GM21423 (cell line): ENCODE measurements at regions not wholly inside any gene's neighbourhood (a gene's known extent, or its start where the extent isn't known, plus 50 kb on each side); places are given as distances from the start of the nearest gene placed in this dataset.

Source experiments
- ATAC-seq: cut with Tn5 transposase; IDR thresholded peaks from one replicate; pipeline ENCODE4 v1.9.1; 2021; ENCODE audit warnings: mild to moderate bottlenecking, moderate library complexity; ENCODE audit not compliant: unreplicated experiment

DNA sequence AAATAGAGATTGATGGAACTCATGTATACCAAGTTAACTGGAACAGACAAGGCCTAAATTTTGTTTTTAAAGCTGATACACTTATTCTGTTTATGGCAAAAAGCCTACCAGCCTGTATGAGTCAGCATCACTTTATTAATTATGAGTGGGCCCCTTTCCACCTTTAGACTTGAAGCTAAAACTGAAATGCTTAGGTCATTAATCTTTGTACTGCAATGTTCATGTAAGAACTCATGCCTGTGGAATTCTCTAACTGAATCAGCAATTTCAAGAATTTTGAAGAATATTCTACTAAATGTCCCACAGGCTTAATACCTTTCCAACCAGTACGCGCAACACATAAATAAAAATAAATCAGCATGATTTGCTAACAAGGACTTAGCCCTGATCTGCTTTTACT lies 140.2 kb upstream of the PHACTR1 start:
- ATAC-seq: no peak

DNA sequence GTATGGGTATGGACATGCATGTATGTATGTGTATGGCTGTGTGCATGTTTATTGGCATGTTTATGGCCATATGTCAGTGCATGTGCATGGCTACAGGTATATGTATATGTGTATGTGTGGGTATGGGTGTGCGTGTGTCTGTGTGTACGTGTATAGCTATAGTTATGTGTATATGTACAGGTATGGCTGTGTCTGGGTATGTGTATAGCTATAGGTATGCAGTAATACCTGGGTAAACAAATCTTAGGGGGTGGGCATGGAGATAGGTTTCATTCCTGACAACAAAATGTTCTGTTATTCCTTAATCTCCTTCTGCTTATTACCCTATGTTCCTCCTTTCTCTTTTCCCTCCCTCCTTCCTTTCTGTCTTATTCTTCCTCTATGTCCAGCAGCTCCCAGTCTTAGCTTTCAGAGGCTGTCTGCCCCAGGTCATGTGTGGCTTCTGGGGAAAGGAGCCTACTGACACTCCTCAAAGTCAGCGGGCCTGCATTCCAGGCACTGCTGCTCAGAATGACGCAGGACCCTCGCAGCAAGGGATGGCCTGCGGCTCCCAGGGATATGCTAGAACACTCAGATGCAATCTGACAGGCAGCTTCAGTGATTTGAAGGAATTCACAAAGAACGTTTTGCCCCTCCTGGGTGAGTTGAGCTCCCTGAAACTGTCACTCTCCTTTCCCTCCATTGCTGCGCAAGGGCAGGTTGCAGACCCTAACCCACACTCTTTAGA lies 139.3 kb upstream of the PHACTR1 start:
- no peak for ATAC-seq

DNA sequence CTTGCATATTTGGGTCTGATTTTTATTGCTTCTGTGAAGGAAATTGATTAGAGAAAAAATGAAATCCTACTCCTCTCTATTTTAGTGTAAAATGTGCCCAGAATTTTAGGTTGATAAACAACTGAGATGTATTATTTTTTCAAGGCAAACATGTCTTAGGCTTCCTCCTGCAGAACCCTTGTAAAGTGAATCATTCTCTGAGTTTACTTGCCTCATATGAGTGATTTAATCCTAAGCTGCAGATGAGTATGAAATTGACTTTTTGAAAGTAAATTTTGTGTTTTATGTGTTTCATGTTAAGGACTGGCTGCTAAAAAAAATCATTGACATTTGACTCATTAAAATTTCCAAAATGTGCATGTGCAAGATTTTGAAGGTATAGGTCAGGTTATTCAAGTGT lies 138.5 kb upstream of the PHACTR1 start:
- no peak for ATAC-seq

DNA sequence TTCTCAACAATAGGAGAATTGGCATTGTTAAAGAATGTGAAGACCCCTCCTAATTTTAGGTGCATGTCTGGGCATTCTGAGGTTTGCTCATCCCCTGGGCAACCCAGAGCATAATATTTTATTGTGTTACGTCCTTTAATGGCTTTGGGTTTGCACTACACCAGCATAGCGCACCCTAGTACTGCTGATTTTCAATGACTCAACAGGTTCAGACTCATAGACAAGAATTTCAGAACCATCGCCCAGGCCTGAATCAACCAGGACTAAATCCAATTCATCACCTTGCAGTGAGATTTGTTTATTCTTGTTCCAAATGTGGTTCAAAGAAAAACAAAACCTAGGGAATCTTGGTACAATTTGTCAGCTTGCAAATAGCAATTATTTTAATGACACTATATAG lies 137.8 kb upstream of the PHACTR1 start:
- ATAC-seq: no peak

DNA sequence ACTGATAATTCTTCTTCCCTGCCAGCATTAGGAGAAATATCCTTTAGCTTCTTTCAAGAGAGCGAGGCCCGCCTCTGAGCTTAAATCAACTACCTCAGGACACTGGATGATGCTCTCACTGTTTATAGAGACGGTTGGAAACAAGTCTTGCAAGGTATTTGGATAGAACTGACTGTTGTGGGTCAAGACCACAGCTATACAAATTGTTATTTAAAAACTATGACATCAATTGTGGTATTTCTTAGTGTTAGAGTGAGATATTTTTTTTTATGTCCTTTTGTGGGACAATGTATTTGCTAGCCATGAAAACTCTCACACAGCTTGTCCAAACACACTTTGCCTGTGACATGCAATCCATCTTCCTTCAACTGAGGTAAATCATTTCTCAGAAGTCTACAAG lies 136.3 kb upstream of the PHACTR1 start:
- no peak for ATAC-seq

DNA sequence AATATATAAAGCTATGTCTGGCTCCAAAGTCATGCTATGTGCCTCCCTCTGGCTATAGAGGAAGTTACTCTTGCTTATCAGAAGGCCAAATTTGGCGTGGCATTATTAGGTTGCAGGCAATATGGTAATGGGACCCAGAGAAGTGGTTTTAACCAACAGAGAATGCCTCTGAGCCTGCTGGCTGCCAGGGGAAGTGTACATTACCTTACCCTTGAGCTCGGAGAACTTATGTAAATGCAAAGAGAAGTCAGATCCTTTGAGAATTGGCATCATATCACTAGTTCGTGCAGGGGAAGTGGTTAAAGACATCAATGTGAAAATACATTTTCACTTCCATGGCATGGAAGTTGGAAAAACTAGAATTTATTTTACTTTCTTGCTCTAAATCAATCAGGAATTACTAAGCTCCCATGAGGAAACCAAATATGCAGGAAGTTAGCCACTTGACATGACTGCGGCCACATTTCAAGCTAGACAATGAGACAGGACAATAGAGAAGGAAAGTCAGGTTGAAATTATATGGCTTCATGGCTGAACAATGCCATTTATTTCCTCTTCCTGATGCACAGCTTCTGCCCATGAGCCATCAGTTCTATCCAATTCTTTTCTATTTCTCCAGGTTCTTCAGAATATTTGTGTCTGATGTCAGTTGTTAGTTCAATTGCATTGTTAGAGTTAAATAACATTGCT lies 134.0 kb upstream of the PHACTR1 start:
- ATAC-seq: no peak

DNA sequence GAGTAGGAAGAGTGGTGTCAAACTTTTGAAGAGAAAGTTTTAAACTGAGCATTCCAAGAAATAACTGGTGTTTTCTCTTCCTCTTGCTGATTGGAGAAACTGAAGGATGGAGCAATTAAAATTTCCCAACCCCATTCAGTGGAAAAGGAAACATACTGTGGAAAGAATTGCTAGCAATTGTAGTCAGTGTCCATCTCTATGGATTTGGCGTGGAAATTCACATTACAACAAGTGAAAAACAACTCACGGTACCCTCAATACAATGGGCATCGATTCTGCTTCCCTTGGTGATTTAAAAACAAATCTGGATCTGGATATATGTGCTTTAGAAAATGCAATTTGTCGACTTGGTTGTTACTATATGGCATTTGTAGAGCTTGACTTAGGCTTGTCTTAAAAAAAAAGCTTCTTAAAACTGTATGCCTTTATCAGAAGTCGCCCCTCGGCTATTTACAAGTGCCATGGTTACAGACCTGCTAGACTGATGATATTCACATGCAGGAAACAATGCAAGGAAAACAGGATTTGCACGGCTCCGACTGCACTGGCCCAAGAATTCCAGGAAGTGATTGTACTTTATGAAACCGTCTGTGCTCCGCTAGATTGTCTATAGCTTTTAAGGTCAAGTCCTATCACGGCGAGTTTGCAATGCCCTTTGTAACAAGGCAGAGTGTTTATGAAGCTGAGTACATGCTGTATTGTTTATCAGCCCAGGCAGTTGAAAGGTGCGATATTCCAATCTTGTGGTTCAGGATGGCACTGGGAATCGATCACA lies 131.7 kb upstream of the PHACTR1 start:
- ATAC-seq: no peak

DNA sequence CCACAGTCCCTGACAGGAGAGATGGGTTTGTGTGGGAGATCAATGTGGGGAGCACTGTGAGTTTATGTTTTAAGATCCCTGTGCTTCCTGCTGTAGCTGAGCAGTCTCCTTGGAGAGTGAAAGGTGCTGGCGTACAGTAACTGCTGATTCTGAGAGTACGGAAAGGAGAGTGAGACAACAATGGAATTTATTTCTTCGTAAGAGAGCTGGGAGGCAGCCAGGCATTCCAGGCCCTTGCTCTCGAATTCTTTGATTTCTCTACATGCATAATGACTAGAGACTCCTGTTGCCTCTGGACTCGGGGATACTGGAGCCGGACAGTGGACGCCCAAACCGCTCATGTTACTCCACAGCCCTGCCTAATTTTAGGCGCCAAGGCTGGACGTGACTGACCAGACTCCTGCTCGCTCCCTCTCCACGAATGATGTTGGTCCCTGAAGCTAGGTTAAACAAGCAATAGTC lies 131.0 kb upstream of the PHACTR1 start:
- ATAC-seq: no peak

DNA sequence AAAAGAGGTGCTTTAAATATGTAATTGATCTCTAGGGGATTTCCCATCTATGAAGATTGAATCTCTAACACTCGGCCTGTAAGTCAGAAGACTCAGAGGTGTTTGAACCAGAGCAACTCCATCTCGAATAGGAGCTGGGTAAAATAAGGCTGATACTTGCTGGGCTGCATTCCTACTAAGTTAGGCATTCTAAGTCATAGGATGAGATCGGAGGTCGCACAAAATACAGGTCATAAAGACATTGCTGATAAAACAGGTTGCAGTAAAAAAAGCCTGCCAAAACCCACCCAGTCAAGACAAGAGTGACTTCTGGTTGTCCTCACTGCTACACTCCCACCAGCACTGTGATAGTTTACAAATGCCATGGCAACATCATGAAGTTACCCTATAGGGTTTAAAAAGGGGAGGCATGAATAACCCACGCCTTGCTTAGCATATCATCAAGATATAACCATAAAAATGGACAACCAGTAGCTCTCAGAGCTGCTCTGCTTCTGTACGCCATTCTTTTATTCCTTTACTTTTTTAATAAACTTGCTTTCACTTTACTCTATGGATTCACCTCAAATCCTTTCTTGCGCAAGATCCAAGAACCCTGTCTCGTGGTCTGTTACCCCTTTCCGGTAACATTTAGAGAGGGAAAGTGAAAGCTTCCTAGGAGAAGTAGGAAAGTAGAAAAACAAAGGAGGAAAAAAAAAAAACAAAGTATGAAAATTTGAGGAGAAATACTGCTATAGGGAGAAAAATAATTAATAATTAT lies 129.7 kb upstream of the PHACTR1 start:
- no peak for ATAC-seq

DNA sequence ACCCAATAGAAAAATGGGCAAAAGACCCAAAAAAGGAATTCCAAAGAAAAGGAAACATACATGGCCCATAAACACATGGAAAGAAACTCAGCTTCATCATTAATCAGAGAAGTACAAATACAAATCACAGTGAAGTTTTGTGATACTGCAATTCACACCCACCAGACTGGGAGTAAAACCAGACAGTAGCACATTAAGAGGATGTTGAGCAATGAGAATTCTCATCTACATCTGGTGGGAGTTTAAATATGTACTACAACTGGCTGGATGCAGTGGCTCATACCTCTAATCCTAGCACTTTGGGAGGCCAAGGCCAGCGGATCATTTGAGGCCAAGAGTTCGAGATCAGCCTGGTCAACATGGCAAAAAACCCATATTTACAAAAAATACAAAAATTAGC lies 125.7 kb upstream of the PHACTR1 start:
- no peak for ATAC-seq

DNA sequence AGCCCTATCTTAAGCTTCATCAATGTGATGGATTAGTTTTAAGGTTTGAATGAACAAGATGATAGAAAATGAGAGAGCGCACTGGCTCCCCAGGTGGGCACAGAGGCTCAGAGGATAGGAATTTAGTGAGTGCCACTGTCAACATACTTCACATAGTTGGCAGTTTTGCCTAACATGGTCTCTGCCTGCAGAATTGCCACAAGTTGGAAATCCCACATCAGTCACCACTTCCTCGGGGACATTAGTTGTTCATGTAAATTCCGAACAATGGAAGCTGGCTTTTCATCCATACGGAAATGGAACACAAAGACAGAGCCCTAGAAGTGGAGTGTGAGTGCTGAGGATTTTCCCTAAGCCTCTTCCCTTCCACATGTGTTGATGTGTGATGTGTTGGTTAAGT lies 123.9 kb upstream of the PHACTR1 start:
- no peak for ATAC-seq

DNA sequence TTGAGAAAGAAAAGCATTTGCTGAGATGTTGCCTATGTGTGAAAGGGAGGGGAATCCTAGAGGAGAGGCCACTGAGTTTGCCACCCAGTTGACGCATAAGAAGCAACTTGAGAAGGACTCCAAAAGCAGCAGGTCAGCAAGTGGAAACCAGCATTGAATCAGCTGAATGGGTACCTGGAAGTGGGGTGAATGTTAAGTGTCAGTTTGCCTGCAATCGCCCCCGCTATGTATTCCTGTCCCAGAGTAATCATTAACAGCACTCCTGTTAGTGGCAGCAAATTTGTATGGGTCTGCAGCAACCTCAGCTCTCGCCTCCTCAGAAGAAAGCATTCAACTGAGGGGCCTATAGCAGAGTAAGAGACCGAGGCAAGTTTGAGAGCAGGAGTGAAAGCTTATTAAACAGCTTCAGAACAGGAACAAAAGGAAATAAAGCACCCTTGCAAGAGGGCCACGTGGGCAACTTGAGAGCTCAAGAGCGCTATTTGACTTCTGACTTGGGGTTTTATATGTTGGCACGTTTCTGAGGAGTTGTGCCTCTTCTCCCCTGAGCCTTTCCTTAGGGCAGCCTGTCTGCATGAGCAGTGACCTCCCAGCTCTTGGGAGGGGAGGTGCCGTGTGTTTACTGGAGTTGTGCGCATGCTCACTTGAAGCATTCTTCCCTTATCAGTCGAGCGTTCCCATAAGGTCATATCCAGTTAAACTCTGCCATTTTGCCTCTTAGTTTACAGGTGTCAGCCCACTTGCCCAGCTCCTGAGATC lies 122.6 kb upstream of the PHACTR1 start:
- ATAC-seq: no peak

DNA sequence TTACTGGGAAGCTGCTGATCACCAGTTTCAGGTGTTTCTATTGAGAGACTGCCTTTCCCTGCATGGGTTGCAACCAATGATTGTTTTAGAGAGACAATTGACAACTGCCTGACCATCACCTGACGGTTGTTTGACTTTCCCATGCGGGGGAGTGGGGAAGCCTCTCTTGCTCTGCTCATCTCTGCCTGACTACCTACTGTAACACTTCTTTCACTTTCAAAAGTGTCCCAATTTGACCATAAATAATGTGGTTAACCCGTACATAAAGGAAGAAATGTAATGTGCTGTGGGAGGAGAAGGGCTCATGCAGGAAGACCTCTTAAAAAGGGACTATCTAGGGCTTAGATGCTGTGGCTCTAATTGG lies 122.1 kb upstream of the PHACTR1 start:
- no peak for ATAC-seq

DNA sequence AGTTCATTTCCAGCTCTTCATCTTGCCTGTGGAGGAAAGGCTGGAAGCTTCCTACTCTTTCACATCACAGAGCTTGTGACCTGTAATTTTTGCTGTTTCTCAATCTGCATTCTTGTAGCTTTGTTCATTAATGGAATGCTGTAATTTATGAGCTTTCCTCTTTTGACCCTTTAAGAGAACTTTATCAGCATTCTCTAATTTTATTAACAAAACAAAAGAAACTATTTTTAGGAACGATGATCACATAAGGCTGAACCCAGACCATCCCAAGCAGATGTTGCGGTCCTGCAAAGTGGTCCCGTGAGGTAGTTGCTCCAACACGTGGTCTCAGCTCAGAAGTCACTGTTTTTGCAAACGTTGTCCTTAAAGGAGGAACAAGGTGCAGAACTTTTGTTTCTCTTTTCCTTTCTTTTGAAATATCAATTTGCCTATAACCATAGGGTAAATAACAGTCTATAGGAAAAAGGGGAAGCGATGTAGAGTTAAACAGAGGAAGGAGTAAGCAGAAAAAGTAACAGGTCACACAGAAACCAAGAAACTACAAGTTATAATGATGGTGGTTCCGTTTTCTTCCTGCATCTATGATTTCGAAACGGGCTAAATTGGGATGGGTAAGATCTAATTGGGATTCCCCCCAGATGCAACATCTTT lies 121.3 kb upstream of the PHACTR1 start:
- peak; percentile 56 for ATAC-seq

DNA sequence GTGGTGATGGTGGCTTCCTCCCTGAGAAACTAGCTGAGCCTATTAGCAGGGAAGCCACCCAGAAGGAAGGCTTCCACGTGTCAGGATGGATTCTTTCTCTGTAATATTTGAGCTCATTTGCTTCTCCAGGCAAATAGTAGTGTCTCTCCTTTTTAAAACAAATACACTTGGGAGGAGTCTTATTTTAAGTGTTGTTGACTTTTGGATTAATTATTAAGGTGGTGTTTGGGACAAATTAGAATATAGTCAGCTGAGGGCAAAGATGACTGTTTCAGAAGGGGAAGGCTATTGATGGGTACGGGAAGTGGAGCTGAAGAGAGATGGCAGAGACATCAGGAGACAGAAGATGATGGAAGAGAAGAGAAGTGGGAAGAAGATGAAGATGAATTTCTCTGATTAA lies 119.8 kb upstream of the PHACTR1 start:
- no peak for ATAC-seq

DNA sequence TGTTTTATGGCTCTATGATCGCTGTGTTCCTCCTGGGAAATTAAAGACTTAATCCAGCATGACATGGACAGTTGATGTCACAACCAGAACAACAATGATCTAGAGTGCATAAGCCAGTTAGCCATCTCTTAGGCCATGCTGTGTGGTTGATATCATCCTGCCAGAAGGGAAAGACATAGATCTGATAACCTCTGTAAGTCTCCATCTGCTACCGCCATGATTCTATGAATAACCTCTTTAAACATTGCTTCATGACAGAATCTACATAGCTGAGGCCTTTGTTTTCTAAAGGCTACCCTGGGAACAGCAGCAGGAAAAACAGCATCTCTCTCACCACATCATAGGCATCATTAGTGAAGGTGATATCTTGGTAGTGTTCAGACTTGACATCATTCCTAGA lies 117.6 kb upstream of the PHACTR1 start:
- ATAC-seq: no peak

DNA sequence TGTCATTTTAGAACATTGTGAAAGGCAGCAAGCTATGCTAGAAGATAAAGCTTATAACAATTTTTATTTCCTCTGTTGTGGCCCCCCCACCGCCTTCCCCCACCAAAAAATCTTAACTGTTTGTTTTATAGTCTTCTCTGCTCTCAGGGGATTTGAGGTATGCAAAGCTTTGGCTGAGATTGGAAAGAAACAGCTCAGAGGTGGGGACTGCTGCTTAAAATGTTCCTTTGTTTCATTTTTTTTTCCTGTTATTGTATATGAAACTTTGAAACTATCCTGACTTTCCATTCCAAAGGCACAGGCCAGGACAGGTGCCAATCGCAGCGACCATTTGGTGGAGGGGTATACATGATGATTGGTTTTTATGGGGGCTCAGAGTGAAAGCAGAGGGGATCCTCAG lies 114.7 kb upstream of the PHACTR1 start:
- ATAC-seq: no peak

DNA sequence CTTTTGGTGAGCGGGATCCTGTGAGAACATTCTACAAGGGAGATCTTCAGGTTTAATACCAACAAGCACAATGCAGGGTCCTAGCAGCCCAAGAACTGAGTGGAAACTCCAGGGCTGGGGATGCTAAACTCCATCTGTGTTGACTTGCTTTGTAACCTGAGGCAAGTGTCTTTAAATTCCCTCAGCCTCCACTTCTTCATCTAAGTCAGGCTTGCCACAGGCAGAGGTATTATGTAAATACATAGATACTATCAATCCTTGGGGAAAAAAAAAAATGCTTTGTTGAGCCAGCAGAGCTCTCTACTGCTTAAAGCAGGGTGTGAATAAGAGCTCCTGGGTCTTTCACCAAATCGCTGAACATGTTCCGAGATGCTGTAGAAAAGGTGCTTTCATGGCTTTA lies 114.2 kb upstream of the PHACTR1 start:
- no peak for ATAC-seq

DNA sequence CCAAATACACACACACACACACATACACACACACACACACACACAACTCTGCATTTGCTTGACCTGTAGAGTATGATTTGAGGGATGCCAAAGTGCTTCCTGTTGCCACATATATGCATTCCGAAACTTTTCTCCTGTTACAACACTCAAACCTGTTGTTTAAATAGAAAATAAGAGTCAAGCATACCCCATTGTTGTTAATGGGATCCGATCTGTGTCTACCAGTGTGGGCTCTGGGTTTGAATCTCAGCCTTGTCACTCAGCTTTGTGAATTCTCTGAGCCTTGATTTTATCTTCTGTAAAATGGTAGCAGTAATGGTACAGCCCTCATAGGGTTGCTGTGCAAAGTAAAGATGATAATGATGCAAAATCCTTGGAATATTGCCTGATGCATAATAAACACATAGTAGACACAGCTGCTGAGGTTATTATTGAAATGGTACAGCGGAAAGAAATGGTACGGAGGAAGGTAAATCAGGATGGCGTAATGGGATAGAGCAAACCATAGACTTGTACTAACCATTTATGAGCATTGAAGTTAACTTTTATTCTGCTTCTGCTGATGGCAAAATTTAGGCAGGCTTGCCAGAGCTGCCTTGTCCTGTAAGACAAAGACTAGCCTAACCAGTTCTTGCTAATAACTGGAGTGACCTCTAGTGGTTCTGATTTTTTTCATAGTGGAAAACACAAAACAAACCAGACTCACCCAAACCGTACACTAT lies 113.5 kb upstream of the PHACTR1 start:
- ATAC-seq: no peak
